ENCODE measurements at regions not wholly inside any gene's neighbourhood (a gene's known extent, or its start where the extent isn't known, plus 50 kb on each side); places are given as distances from the start of the nearest gene placed in this dataset.

- CTCF ChIA-PET: no interaction called here
- WGBS (ENCODE audit: low lambda C conversion rate): 23% methylated on average over 3 of the region's 3 CpGs
Observed at GRCh38 chr16:50946098-50946497, 204.2 kb downstream of the CYLD start.

More at GRCh38 chr16:50946098-50946497, 204.2 kb downstream of the CYLD start:
- Histone ChIP-seq H3K27me3 (ENCODE audit: insufficient read depth) (no peaks in the 10 kb centered on the region), H3K27ac (ENCODE audit: low read depth in 2 of 2, low read length in 1 of 2) (no peak overlapping the region), H3K4me1 (ENCODE audit: control insufficient read depth in 1 of 2, insufficient read depth in 2 of 2, low read depth in 1 of 2, low read length in 1 of 2) (no peaks in the 10 kb centered on the region), H3K4me3 (ENCODE audit: low read depth in 2 of 2, low read length in 1 of 2) (no peak overlapping the region), H3K36me3 (replicated peaks in 1 of 2; ENCODE audit: control insufficient read depth in 1 of 2, insufficient read depth in 2 of 2, low read length in 1 of 2) (no peaks in the 10 kb centered on the region), H3K9ac (no peak overlapping the region), H3F3A (replicated peaks; ENCODE audit: insufficient read depth) (no peaks in the 10 kb centered on the region), H4K20me1 (ENCODE audit: insufficient read depth) (no peaks in the 10 kb centered on the region), H3K4me2 (no peak overlapping the region), H2AFZ (ENCODE audit: low read depth) (no peak overlapping the region), H3K79me2 (ENCODE audit: insufficient read depth) (no peaks in the 10 kb centered on the region), H3K9me2 (no peaks in the 10 kb centered on the region), H3K9me3 (no peaks in the 10 kb centered on the region)
- no peak for TF ChIP-seq RAD21 (IDR thresholded peaks at IDR 0.05; ENCODE audit: low read length)
- TF ChIP-seq CTCF (IDR thresholded peaks at IDR 0.05): no peak
- no peak for TF ChIP-seq ELF1 (IDR thresholded peaks at IDR 0.05)
- TF ChIP-seq FOXM1 (IDR thresholded peaks at IDR 0.05; ENCODE audit: low read depth): no peak
- TF ChIP-seq GATA2 (CRISPR knock-in tag; IDR thresholded peaks at IDR 0.05): no peak
- no peak for TF ChIP-seq POLR2AphosphoS5 (IDR thresholded peaks at IDR 0.05; ENCODE audit: low read depth, low read length)
- TF ChIP-seq IRF3 (IDR thresholded peaks at IDR 0.05; ENCODE audit: low read depth, low read length): no peak
- no peak for TF ChIP-seq PBX3 (IDR thresholded peaks at IDR 0.05)
- TF ChIP-seq ZBTB33 (IDR thresholded peaks at IDR 0.05; ENCODE audit: borderline replicate concordance, low read depth): no peak
- TF ChIP-seq REST (IDR thresholded peaks at IDR 0.05; ENCODE audit: low read depth, low read length): no peak
- no peak for TF ChIP-seq USF1 (IDR thresholded peaks at IDR 0.05; ENCODE audit: borderline replicate concordance, low read depth)
- TF ChIP-seq RCOR1 (IDR thresholded peaks at IDR 0.05; ENCODE audit: low read length): no peak
- TF ChIP-seq YY1 (IDR thresholded peaks at IDR 0.05; ENCODE audit: low read depth): no peak
- TF ChIP-seq USF2 (IDR thresholded peaks at IDR 0.05; ENCODE audit: borderline replicate concordance, low read depth, low read length): no peak
- TF ChIP-seq GABPA (IDR thresholded peaks at IDR 0.05; ENCODE audit: low read depth): no peak
- TF ChIP-seq FOSL2 (IDR thresholded peaks at IDR 0.05; ENCODE audit: borderline replicate concordance, low read depth): no peak
- no peak for TF ChIP-seq TCF12 (IDR thresholded peaks at IDR 0.05)
- TF ChIP-seq FOXJ3 (CRISPR knock-in tag; IDR thresholded peaks at IDR 0.05): no peak
- POLR2A ChIA-PET: no interaction called here
- no peak for DNase-seq

Measured in SK-N-SH (cell line).